ENCODE measurements at regions not wholly inside any gene's neighbourhood (a gene's known extent, or its start where the extent isn't known, plus 50 kb on each side); places are given as distances from the start of the nearest gene placed in this dataset.

GRCh38 chr9:85290019-85290418 is 451.7 kb downstream of the AGTPBP1 start:
- Histone ChIP-seq H4K20me1 (ENCODE audit: control insufficient read depth, insufficient read depth, low read length, poor library complexity, severe bottlenecking) (no peaks in the 10 kb centered on the region), H3K79me2 (ENCODE audit: control insufficient read depth, insufficient read depth, low read length) (no peaks in the 10 kb centered on the region), H3K4me1 (ENCODE audit: control insufficient read depth in 2 of 2, insufficient read depth in 2 of 2, low read length in 2 of 2) (no peaks in the 10 kb centered on the region), H3K4me2 (replicated peaks; ENCODE audit: low read depth, low read length, poor library complexity, severe bottlenecking) (no peak overlapping the region), H3K27me3 (replicated peaks in 1 of 4; ENCODE audit: control extremely low read depth in 1 of 4, control insufficient read depth in 3 of 4, insufficient read depth in 4 of 4, low read length in 3 of 4) (no peaks in the 10 kb centered on the region), H3K36me3 (replicated peaks in 1 of 2; ENCODE audit: control extremely low read depth in 1 of 2, control insufficient read depth in 1 of 2, extremely low read depth in 1 of 2, insufficient read depth in 2 of 2, low read length in 1 of 2) (no peaks in the 10 kb centered on the region), H2AFZ (ENCODE audit: insufficient read depth, low read depth, low read length, poor library complexity, severe bottlenecking) (peak overlapping the region; percentile 49), H3K9me3 (ENCODE audit: control extremely low read depth in 1 of 3, control insufficient read depth in 2 of 3, insufficient read depth in 1 of 3, low read length in 2 of 3) (peaks cover 0 to 6% (median 0%) of the 10 kb centered on the region in 3 donors), H3K9ac (ENCODE audit: low read length) (no peak overlapping the region), H3K27ac (ENCODE audit: low read length in 2 of 2) (no peak overlapping the region), H3K4me3 (ENCODE audit: control extremely low read depth in 1 of 5, extremely low read depth in 1 of 5, insufficient read depth in 1 of 5, low read depth in 2 of 5, low read length in 4 of 5) (no peak overlapping the region)
- POLR2A ChIA-PET: no interaction called here
- peak overlapping the region; percentile 55 for H3K4me3 Mint-ChIP-seq
- H3K27me3 Mint-ChIP-seq: peaks cover 23% of the 10 kb centered on the region
- 4% methylated on average over 20 of the region's 21 CpGs for WGBS (ENCODE audit: insufficient coverage)
- TF ChIP-seq CTCF (IDR thresholded peaks at IDR 0.05) (no peak), EZH2 (IDR thresholded peaks at IDR 0.05; ENCODE audit: borderline replicate concordance, insufficient read depth, low read depth, low read length, poor library complexity, severe bottlenecking) (no peak)
- intact Hi-C loops (cut with micrococcal nuclease): no loop called here
- ATAC-seq (ENCODE audit: low read depth) (no peak), DNase-seq (no peak)
- H3K27ac Mint-ChIP-seq: no peak overlapping the region
- peaks cover 7% of the 10 kb centered on the region for H3K4me1 Mint-ChIP-seq
- no peaks in the 10 kb centered on the region for H3K9me3 Mint-ChIP-seq (ENCODE audit: insufficient read depth)
- CTCF ChIA-PET: interaction anchor here (0.5 kb wide), 1 partner anchor 378 kb away, joined by 3 read pairs; no protein-coding TSS in a partner anchor

GRCh38 chr9:85289142-85289541 is 452.6 kb downstream of the AGTPBP1 start:
- ChIA-PET POLR2A (no interaction called here), CTCF (no interaction called here)
- H3K9me3 ChIP-seq (ENCODE audit: control extremely low read depth in 1 of 3, control insufficient read depth in 2 of 3, insufficient read depth in 1 of 3, low read length in 2 of 3): peaks cover 0 to 6% (median 0%) of the 10 kb centered on the region in 3 donors
- Mint-ChIP-seq H3K9me3 (ENCODE audit: insufficient read depth) (no peaks in the 10 kb centered on the region), H3K27ac (no peak overlapping the region), H3K4me3 (no peak overlapping the region), H3K4me1 (peaks cover 7% of the 10 kb centered on the region), H3K27me3 (peaks cover 23% of the 10 kb centered on the region)
- no peak for ATAC-seq (ENCODE audit: low read depth)
- no peak for TF ChIP-seq EZH2 (IDR thresholded peaks at IDR 0.05; ENCODE audit: borderline replicate concordance, insufficient read depth, low read depth, low read length, poor library complexity, severe bottlenecking)
- TF ChIP-seq CTCF (IDR thresholded peaks at IDR 0.05): no peak
- WGBS (ENCODE audit: insufficient coverage): 97% methylated on average over 18 of the region's 18 CpGs
- H3K9ac ChIP-seq (ENCODE audit: low read length): no peak overlapping the region
- H4K20me1 ChIP-seq (ENCODE audit: control insufficient read depth, insufficient read depth, low read length, poor library complexity, severe bottlenecking): no peaks in the 10 kb centered on the region
- no peaks in the 10 kb centered on the region for H3K27me3 ChIP-seq (replicated peaks in 1 of 4; ENCODE audit: control extremely low read depth in 1 of 4, control insufficient read depth in 3 of 4, insufficient read depth in 4 of 4, low read length in 3 of 4)
- no peak overlapping the region for H3K4me2 ChIP-seq (replicated peaks; ENCODE audit: low read depth, low read length, poor library complexity, severe bottlenecking)
- H3K4me3 ChIP-seq (ENCODE audit: control extremely low read depth in 1 of 5, extremely low read depth in 1 of 5, insufficient read depth in 1 of 5, low read depth in 2 of 5, low read length in 4 of 5): no peak overlapping the region
- no peaks in the 10 kb centered on the region for H3K4me1 ChIP-seq (ENCODE audit: control insufficient read depth in 2 of 2, insufficient read depth in 2 of 2, low read length in 2 of 2)
- DNase-seq: no peak
- intact Hi-C loops (cut with micrococcal nuclease): no loop called here
- H3K79me2 ChIP-seq (ENCODE audit: control insufficient read depth, insufficient read depth, low read length): no peaks in the 10 kb centered on the region
- H3K36me3 ChIP-seq (replicated peaks in 1 of 2; ENCODE audit: control extremely low read depth in 1 of 2, control insufficient read depth in 1 of 2, extremely low read depth in 1 of 2, insufficient read depth in 2 of 2, low read length in 1 of 2): no peaks in the 10 kb centered on the region
- H2AFZ ChIP-seq (ENCODE audit: insufficient read depth, low read depth, low read length, poor library complexity, severe bottlenecking): no peak overlapping the region
- H3K27ac ChIP-seq (ENCODE audit: low read length in 2 of 2): no peak overlapping the region

Measured in B cell (primary cell).